H1 (cell line): ENCODE measurements at regions not wholly inside any gene's neighbourhood (a gene's known extent, or its start where the extent isn't known, plus 50 kb on each side); places are given as distances from the start of the nearest gene placed in this dataset.

Experiments
- CTCF ChIA-PET: fragments of 300-600 bp; sonication (Branson Sonifier 250); formaldehyde crosslinking; loops from one replicate; lab custom pipeline; 2021; ENCODE audit not compliant: partially characterized antibody; lab: Charles Lee
- POLR2A ChIA-PET: fragments of 300-600 bp; sonication (Branson Sonifier 250); formaldehyde crosslinking; loops from one replicate; lab custom pipeline; 2021; ENCODE audit warnings: inconsistent platforms; ENCODE audit not compliant: partially characterized antibody; lab: Charles Lee
- DNase-seq, 2 experiments: peaks; one replicate each; pipeline versions ENCODE4 v3.0.0 to v3.0.0-alpha.2; 2010 to 2022; ENCODE audit warnings: low spot score in 2 of 2, low read depth in 1 of 2, mixed read lengths in 1 of 2
- FAIRE-seq: peaks from 2 replicates; lab custom pipeline; 2011; peaks lifted over from hg19 to GRCh38; lab: Jason Lieb, UNC
- H2AFZ ChIP-seq: 2 replicates; pipeline ENCODE4 v1.8.1; 2012; ENCODE audit warnings: low read length, inconsistent platforms
- H2AK5ac ChIP-seq: 2 replicates; pipeline ENCODE4 v1.6.1; 2013; ENCODE audit warnings: low read depth, low read length
- H2BK120ac ChIP-seq: replicated peaks from 2 replicates; pipeline ENCODE3; 2013; ENCODE audit warnings: low read depth, low read length, inconsistent platforms
- H2BK12ac ChIP-seq: 2 replicates; pipeline ENCODE4 v1.6.1; 2013; ENCODE audit warnings: low read depth, low read length
- H2BK15ac ChIP-seq: 2 replicates; pipeline ENCODE4 v1.6.1; 2013; ENCODE audit warnings: low read length
- H2BK20ac ChIP-seq: 2 replicates; pipeline ENCODE4 v1.6.1; 2013; ENCODE audit warnings: low read length
- H2BK5ac ChIP-seq: 2 replicates; pipeline ENCODE4 v1.6.1; 2013; ENCODE audit warnings: low read depth, low read length
- H3K14ac ChIP-seq: 2 replicates; pipeline ENCODE4 v1.6.1; 2013; ENCODE audit warnings: inconsistent platforms; ENCODE audit not compliant: insufficient read length
- H3K18ac ChIP-seq: 2 replicates; pipeline ENCODE4 v1.6.1; 2013; ENCODE audit warnings: low read length; ENCODE audit errors: extremely low read depth
- H3K23ac ChIP-seq: 2 replicates; pipeline ENCODE4 v1.6.1; 2013; ENCODE audit warnings: inconsistent platforms; ENCODE audit not compliant: insufficient read length
- H3K23me2 ChIP-seq: 2 replicates; pipeline ENCODE4 v1.6.1; 2013; ENCODE audit warnings: low read depth, low read length
- H3K27ac ChIP-seq: 2 replicates; pipeline ENCODE4 v1.6.1; 2011; ENCODE audit warnings: low read depth, low read length, inconsistent platforms
- H3K27me3 ChIP-seq, 4 experiments: replicated peaks in 1 of 4; 1 replicate in 1 of 4; 2 replicates in 3 of 4; pipeline versions ENCODE4 v1.6.1 to v1.8.1; 2011 to 2013; ENCODE audit warnings: low read length in 3 of 4, mild to moderate bottlenecking in 3 of 4, inconsistent platforms in 2 of 4, mixed read lengths in 2 of 4, moderate library complexity in 1 of 4; ENCODE audit not compliant: control insufficient read depth in 3 of 4, insufficient read depth in 3 of 4; ENCODE audit errors: extremely low read depth in 1 of 4
- H3K36me3 ChIP-seq, 4 experiments: 2 replicates each; pipeline versions ENCODE4 v1.6.1 to v1.8.1; 2011 to 2013; ENCODE audit warnings: mild to moderate bottlenecking in 4 of 4, low read length in 3 of 4, moderate library complexity in 2 of 4, control low read depth in 1 of 4, inconsistent platforms in 1 of 4; ENCODE audit not compliant: insufficient read depth in 4 of 4, control insufficient read depth in 2 of 4
- H3K4ac ChIP-seq: replicated peaks from 2 replicates; pipeline ENCODE3; 2013; ENCODE audit warnings: low read length, low read depth, mixed read lengths, inconsistent platforms; ENCODE audit not compliant: insufficient read length
- H3K4me1 ChIP-seq, 4 experiments: replicated peaks in 1 of 4; 1 replicate in 1 of 4; 2 replicates in 3 of 4; pipeline versions ENCODE4 v1.6.1 to v1.8.1; 2011 to 2013; ENCODE audit warnings: low read length in 3 of 4, inconsistent platforms in 2 of 4, mixed read lengths in 1 of 4; ENCODE audit not compliant: insufficient read depth in 4 of 4, control insufficient read depth in 3 of 4
- H3K4me2 ChIP-seq, 2 experiments: 2 replicates each; pipeline versions ENCODE4 v1.6.1 to v1.8.1; 2011 to 2013; ENCODE audit warnings: low read depth in 2 of 2, low read length in 2 of 2, control low read depth in 1 of 2, inconsistent platforms in 1 of 2, mild to moderate bottlenecking in 1 of 2; ENCODE audit not compliant: insufficient read depth in 1 of 2
- H3K4me3 ChIP-seq, 4 experiments: fragments of 200-600, 300-600 bp in 1 of 4; sonication (generic), shearing (Covaris generic), sonication (Bioruptor Twin) in 1 of 4; 2 replicates each; pipeline versions ENCODE4 v1.5.1 to v1.8.1; 2011 to 2016; ENCODE audit warnings: low read length in 4 of 4, low read depth in 3 of 4, control low read depth in 2 of 4, inconsistent platforms in 2 of 4, mild to moderate bottlenecking in 2 of 4, mixed read lengths in 1 of 4, moderate library complexity in 1 of 4; ENCODE audit not compliant: insufficient read depth in 2 of 4; ENCODE audit errors: extremely low read depth in 1 of 4
- H3K56ac ChIP-seq: replicated peaks from 2 replicates; pipeline ENCODE3; 2013; ENCODE audit warnings: low read depth, mild to moderate bottlenecking, mixed read lengths, low read length, inconsistent platforms; ENCODE audit not compliant: insufficient read length
- H3K79me1 ChIP-seq: 2 replicates; pipeline ENCODE4 v1.6.1; 2013; ENCODE audit warnings: low read depth, low read length, control low read depth
- H3K79me2 ChIP-seq, 2 experiments: 2 replicates each; pipeline versions ENCODE4 v1.6.1 to v1.8.1; 2012 to 2013; ENCODE audit warnings: low read length in 2 of 2, mild to moderate bottlenecking in 2 of 2, inconsistent platforms in 1 of 2; ENCODE audit not compliant: insufficient read depth in 2 of 2, control insufficient read depth in 1 of 2
- H3K9ac ChIP-seq, 4 experiments: replicated peaks in 1 of 4; 1 replicate in 1 of 4; 2 replicates in 3 of 4; pipeline versions ENCODE4 v1.6.1 to v1.8.1; 2011 to 2013; ENCODE audit warnings: low read depth in 3 of 4, low read length in 3 of 4, control low read depth in 2 of 4, mild to moderate bottlenecking in 2 of 4, moderate library complexity in 2 of 4, inconsistent platforms in 1 of 4; ENCODE audit errors: extremely low read depth in 1 of 4
- H3K9me3 ChIP-seq, 2 experiments: 2 replicates each; pipeline versions ENCODE4 v1.6.1 to v1.8.1; 2012 to 2013; ENCODE audit warnings: mild to moderate bottlenecking in 2 of 2, moderate library complexity in 2 of 2, control low read depth in 1 of 2, inconsistent platforms in 1 of 2, low read depth in 1 of 2, low read length in 1 of 2, mixed read lengths in 1 of 2; ENCODE audit not compliant: insufficient read depth in 2 of 2
- H4K20me1 ChIP-seq, 2 experiments: replicated peaks in 1 of 2; 2 replicates each; pipeline versions ENCODE3 to v1.8.1; 2011 to 2013; ENCODE audit warnings: inconsistent platforms in 2 of 2, low read length in 2 of 2, mild to moderate bottlenecking in 1 of 2; ENCODE audit not compliant: insufficient read depth in 2 of 2, control insufficient read depth in 1 of 2
- H4K5ac ChIP-seq: 2 replicates; pipeline ENCODE4 v1.6.1; 2013; ENCODE audit warnings: low read length, low read depth, mixed read lengths, inconsistent platforms; ENCODE audit not compliant: insufficient read length
- H4K8ac ChIP-seq: 2 replicates; pipeline ENCODE4 v1.8.0; 2013; ENCODE audit warnings: mild to moderate bottlenecking, moderate library complexity, low read length, inconsistent platforms; ENCODE audit not compliant: insufficient read depth; ENCODE audit errors: extremely low read depth
- H4K91ac ChIP-seq: replicated peaks from 2 replicates; pipeline ENCODE3; 2013; ENCODE audit warnings: low read length, mixed read lengths, inconsistent platforms; ENCODE audit not compliant: insufficient read length
- CBX5 ChIP-seq: fragments of 300-800, 300-1000 bp; sonication (generic); IDR thresholded peaks from 2 replicates; pipeline ENCODE4 v1.7.1; 2016; ENCODE audit warnings: antibody characterized with exemption, low read length, low read depth
- GTF2F1 ChIP-seq: IDR thresholded peaks from 2 replicates; pipeline ENCODE4 v1.6.1; 2012; ENCODE audit warnings: low read depth, low read length, improper control_type of control experiment, borderline replicate concordance
- WGBS, 2 experiments: shearing (Covaris generic) in 1 of 2; methylation state at CpG; one replicate each; pipeline versions ENCODE4 v1.1.6 to v1.1.7; 2013 to 2015; ENCODE audit warnings: low lambda C conversion rate in 2 of 2, mixed read lengths in 2 of 2, inconsistent platforms in 1 of 2, low coverage in 1 of 2, missing lambda C conversion rate in 1 of 2; ENCODE audit not compliant: insufficient replicate concordance in 2 of 2, insufficient coverage in 1 of 2, insufficient read length in 1 of 2; ENCODE audit errors: extremely low coverage in 1 of 2, missing lambda C conversion rate in 1 of 2; 5-methylcytosine and 5-hydroxymethylcytosine counted together

- no peak overlapping the region for H3K27ac ChIP-seq
- no peak overlapping the region for H3K18ac ChIP-seq
- H3K79me1 ChIP-seq: no peaks in the 10 kb centered on the region
- H2BK120ac ChIP-seq: no peak overlapping the region
- H3K4ac ChIP-seq: no peak overlapping the region
- H3K23me2 ChIP-seq: no peaks in the 10 kb centered on the region
- H3K14ac ChIP-seq: no peak overlapping the region
- H3K36me3 ChIP-seq: no peaks in the 10 kb centered on the region
- no peaks in the 10 kb centered on the region for H3K27me3 ChIP-seq
- H3K4me1 ChIP-seq: no peaks in the 10 kb centered on the region
- H4K8ac ChIP-seq: no peak overlapping the region
- H3K4me2 ChIP-seq: no peak overlapping the region; a peak in 1 of 4 replicates
- H3K9me3 ChIP-seq: no peaks in the 10 kb centered on the region; a peak in 1 of 4 replicates
- H2BK15ac ChIP-seq: no peak overlapping the region
- WGBS, 2 experiments: 69% methylated on average over 11 of the region's 11 CpGs; no CpG with 5 or more reads in 1 of the 2 experiments
- H3K56ac ChIP-seq: no peak overlapping the region
- H2BK5ac ChIP-seq: no peak overlapping the region
- no peak overlapping the region for H4K5ac ChIP-seq
- H3K4me3 ChIP-seq: no peak overlapping the region
- H2AFZ ChIP-seq: peak overlapping the region; percentile 56; the same call in 1 of the 2 replicates
- DNase-seq (no peak), FAIRE-seq (peak; percentile 94)
- ChIA-PET POLR2A (no interaction called here), CTCF (interaction anchor here (0.6 to 6.1 kb wide), 70 partner anchors 10 to 587 kb away, joined by 3 to 79 read pairs (median 4); no protein-coding TSS in a partner anchor)
- no peak overlapping the region for H2AK5ac ChIP-seq
- H3K9ac ChIP-seq: no peak overlapping the region
- no peak overlapping the region for H2BK20ac ChIP-seq
- H2BK12ac ChIP-seq: no peak overlapping the region
- H3K23ac ChIP-seq: no peak overlapping the region
- H4K91ac ChIP-seq: no peak overlapping the region
- H4K20me1 ChIP-seq: no peaks in the 10 kb centered on the region
- no peaks in the 10 kb centered on the region for H3K79me2 ChIP-seq
- TF ChIP-seq CBX5 (no peak), GTF2F1 (no peak)
Measured at GRCh38 chr14:36068777-36069534, 107.6 kb downstream of the PTCSC3 start.
